GM10266 (cell line): ENCODE measurements at regions not wholly inside any gene's neighbourhood (a gene's known extent, or its start where the extent isn't known, plus 50 kb on each side); places are given as distances from the start of the nearest gene placed in this dataset.
"Not testable (repeated sequence)": the region's sequence is repeated elsewhere in the genome, so short reads cannot be mapped to it uniquely, and the experiment has no call there.

Experiments used
- DNase-seq: peaks from one replicate; pipeline ENCODE4 v3.0.0; 2012; ENCODE audit errors: extremely low spot score

GRCh38 chr1:145488193-145488933 is 63.0 kb upstream of the NBPF20 start:
- not testable (repeated sequence) for DNase-seq

- not testable (repeated sequence) for DNase-seq
These were observed 61.8 kb upstream of the NBPF20 start for GRCh38 chr1:145487156-145487555.

GRCh38 chr1:145484257-145484656 is 58.9 kb upstream of the NBPF20 start:
- not testable (repeated sequence) for DNase-seq

GRCh38 chr1:145482214-145482860 is 56.9 kb upstream of the NBPF20 start:
- not testable (repeated sequence) for DNase-seq

- DNase-seq, result not testable (repeated sequence)
These were observed 50.6 kb upstream of the NBPF20 start for GRCh38 chr1:145475962-145476361.

- DNase-seq, result not testable (repeated sequence)
These were observed 50.0 kb upstream of the NBPF20 start for GRCh38 chr1:145475369-145475915.
